SH-SY5Y (cell line): ENCODE measurements at regions not wholly inside any gene's neighbourhood (a gene's known extent, or its start where the extent isn't known, plus 50 kb on each side); places are given as distances from the start of the nearest gene placed in this dataset.

Experiments used
- GATA2 ChIP-seq: IDR thresholded peaks from 2 replicates; pipeline ENCODE4 v1.6.1; 2011; ENCODE audit warnings: mild to moderate bottlenecking, low read depth, low read length
- GATA3 ChIP-seq: IDR thresholded peaks from 2 replicates; pipeline ENCODE4 v1.6.1; 2011; ENCODE audit warnings: low read depth, mild to moderate bottlenecking, low read length, moderate library complexity

GRCh38 chr2:226045080-226045479 is 645.6 kb downstream of the NYAP2 start:
- TF ChIP-seq GATA3: no peak
- TF ChIP-seq GATA2: no peak

DNA sequence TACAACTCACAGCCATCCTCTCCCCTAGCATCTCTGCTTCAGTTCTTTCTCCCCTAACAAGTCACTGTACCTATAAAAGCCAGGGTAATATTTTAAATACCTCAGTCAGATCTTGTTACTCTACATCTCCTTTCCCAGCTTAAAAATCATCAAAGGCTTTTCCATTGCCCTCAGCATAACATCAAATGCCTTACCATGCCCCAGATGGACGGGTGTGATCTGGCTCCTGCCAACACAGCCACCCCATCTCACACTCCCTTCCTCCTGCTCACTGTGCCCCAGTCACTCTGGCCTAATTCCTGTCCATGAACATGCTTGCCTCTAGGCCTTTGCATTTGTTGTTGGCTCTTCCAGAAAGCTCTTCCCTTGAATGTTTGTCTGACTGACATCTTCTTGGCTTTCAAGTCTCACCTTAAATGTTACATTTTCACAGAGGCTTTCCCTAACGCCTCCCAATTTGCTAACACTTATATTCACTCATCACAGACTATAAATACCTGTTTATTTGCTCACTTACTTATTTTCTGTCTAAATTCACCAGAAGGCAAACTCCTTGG is 640.9 kb downstream of the NYAP2 start:
- TF ChIP-seq GATA2 (no peak), GATA3 (no peak)

DNA sequence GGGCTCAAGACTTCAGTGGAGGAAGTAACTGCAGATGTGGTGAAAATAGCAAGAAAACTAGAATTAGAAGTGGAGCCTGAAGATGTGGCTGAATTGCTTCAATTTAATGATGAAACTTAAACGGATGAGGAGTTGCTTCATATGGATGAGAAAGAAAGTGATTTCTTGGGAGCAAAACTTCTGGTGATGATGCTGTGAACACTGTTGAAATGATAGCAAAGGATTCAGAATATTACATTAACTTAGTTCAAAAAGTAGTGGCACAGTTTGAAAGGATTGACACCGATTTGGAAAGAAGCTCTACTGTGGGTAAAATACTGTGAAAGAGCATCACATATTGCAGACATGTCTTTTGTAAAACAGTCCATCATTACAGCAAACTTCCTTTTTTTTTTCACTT is 638.0 kb downstream of the NYAP2 start:
- TF ChIP-seq GATA3 (no peak), GATA2 (no peak)

- TF ChIP-seq GATA3 (no peak), GATA2 (no peak)
Observed at GRCh38 chr2:226031647-226032501, 632.4 kb downstream of the NYAP2 start.

DNA sequence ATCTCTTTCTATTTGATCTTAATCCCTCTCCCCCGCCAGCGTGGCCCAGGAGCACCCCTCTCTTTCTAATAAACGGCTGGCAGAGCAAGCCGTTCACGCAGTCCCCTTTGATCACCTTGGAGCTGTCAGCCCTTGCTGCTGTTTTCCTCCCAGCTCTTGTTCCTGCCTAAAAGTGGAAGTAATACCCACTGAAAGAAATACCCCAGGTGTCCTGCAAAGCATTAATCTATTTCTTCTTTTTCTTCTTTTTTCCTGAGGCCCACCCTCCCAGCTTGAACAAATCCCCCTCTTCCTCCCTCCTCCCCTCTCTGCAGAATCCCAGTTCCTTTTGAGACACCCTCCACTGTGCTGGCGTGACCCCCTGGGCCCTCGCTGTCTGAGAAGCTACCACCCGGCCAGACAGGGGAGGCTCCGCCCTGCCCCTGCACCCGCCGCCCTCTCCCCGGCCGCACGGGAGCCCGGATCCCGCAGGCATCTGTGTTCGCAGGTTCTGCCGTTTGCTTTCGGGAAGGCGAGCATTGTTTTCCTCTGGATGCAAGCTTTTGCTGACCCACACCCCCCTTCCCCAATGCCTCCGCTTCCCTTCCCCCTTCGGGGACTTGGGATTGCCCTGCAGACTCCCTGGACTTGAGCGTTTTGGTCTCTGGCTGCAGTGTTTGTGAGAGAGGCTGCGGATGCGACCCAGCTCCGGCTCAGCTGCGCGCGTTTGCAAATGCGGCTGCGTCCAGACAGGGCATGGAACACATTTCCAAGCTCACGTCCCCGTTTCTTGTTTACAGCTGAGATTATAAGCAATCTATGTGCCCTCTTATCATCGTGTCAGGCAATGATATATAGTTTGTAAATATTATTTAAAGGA is 631.5 kb downstream of the NYAP2 start:
- no peak for TF ChIP-seq GATA2

DNA sequence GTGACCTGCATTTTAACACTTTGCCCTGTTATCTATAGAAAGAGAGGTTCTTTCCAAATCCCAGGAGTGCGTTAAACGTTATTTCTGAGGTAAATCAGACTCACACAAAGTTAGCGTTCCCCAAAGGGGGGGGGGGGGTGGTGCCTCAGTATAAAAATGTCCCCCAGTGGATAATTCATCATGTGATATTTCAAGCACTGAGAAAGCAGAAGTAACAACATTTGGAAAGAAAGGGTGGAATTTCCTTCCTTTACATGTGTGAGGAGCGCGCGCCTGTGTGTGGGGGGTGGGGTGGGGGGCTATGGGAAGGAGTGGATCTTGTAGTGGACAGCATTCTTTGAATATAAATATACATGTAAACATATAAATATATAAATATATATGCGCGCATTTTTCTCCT is 630.9 kb downstream of the NYAP2 start:
- TF ChIP-seq GATA2 (no peak), GATA3 (no peak)

- TF ChIP-seq GATA3 (no peak), GATA2 (no peak)
Observed at GRCh38 chr2:226023946-226024345, 624.4 kb downstream of the NYAP2 start.

DNA sequence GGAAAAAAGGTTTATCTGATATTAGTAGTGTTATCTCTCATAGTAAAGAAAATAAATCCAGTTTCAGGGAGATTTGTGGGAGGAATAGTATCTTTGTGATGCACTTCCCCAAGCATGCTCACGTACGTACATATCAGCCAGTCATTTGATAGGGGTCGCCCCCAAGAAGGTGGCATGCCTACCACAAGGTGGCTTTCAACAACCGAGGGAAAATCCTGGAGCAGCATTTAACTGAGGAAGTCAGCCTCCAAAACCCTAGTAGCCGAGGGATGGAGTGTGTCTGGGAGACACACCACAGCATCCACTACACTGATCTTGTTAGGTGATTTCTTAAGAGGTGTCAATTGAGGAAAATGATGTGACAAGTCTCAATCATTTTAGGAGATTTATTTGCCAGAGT is 623.9 kb downstream of the NYAP2 start:
- no peak for TF ChIP-seq GATA3
- TF ChIP-seq GATA2: no peak

DNA sequence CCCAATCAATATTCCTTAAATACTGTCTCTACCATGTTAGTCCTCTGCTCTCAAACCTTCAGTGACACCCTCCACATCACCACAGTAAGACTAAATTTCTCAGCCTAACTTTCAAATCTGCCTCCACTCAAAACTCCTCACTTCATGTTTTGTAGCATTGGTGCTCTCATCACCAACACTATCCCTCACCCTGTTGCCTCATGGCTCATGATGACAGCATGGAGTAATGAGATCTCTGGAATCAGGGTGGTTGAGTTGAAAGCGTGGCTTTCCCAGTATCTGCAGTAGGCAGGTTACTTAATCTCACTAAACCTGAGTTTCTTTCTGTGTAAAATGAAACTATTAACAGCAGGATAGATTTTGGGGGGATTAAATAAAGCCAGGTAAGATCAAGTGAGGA is 621.4 kb downstream of the NYAP2 start:
- TF ChIP-seq GATA2 (no peak), GATA3 (no peak)

GRCh38 chr2:226020176-226020575 is 620.7 kb downstream of the NYAP2 start:
- TF ChIP-seq GATA2: no peak
- no peak for TF ChIP-seq GATA3

- TF ChIP-seq GATA3 (no peak), GATA2 (no peak)
Observed at GRCh38 chr2:226018641-226019040, 619.1 kb downstream of the NYAP2 start.

- no peak for TF ChIP-seq GATA2
- TF ChIP-seq GATA3: no peak
Observed at GRCh38 chr2:226017537-226017936, 618.0 kb downstream of the NYAP2 start.

- TF ChIP-seq GATA3 (no peak), GATA2 (no peak)
Observed at GRCh38 chr2:226017107-226017506, 617.6 kb downstream of the NYAP2 start.

DNA sequence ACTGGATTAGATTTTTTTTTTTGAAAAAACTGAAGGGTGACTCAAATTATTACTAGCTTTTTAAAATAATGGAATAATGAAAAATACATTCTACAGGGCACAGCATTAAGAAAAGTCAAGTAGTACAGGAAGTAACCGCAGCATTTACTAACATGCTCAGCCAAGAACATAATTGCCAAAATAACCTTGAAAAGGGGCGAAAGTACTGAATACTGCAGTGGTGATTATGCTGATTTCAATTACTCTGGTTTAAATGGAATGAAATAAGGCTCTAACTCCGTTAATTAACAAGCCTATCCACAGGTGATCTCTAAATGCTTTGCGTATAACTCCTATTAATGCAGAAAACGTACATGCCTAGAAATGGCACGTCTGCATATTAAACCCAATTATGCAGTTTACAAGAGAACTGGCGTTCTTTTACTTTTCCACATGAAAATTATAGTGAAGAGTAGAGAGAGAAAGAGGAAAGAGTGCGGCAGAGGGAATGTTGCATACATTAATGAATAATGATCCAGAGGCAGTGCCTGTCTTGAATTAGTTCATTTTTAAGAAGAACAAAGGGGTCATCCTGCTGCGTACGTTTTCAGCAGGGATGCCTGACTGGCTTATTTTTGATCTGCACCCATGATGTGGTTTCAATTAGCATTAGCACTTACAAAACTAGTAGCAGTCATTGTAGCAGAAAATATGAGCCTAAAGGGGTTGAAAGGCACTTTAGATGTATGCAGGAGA is 612.4 kb downstream of the NYAP2 start:
- TF ChIP-seq GATA3 (no peak), GATA2 (no peak)
